Liver (tissue), 8 donors: ENCODE measurements at regions not wholly inside any gene's neighbourhood (a gene's known extent, or its start where the extent isn't known, plus 50 kb on each side); places are given as distances from the start of the nearest gene placed in this dataset.

Experiments used
- DNase-seq: peaks from one replicate; pipeline ENCODE4 v3.0.0-alpha.2; 2017; ENCODE audit warnings: low spot score
- H3K27ac ChIP-seq, 2 donors: one replicate each; pipeline ENCODE4 v1.7.0; 2013; ENCODE audit warnings: inconsistent platforms in 2 of 2, low read length in 2 of 2, control low read depth in 1 of 2, low read depth in 1 of 2, mild to moderate bottlenecking in 1 of 2
- H3K27me3 ChIP-seq, 4 donors: one replicate each; pipeline versions ENCODE4 v1.6.1 to v1.7.0; 2013; ENCODE audit warnings: low read length in 3 of 4, inconsistent platforms in 1 of 4, mild to moderate bottlenecking in 1 of 4, moderate library complexity in 1 of 4; ENCODE audit not compliant: control insufficient read depth in 4 of 4, insufficient read depth in 4 of 4
- H3K36me3 ChIP-seq, 4 donors: one replicate each; pipeline versions ENCODE4 v1.6.1 to v1.7.0; 2013; ENCODE audit warnings: low read length in 3 of 4, mild to moderate bottlenecking in 3 of 4, low read depth in 1 of 4, moderate library complexity in 1 of 4; ENCODE audit not compliant: control insufficient read depth in 4 of 4, insufficient read depth in 3 of 4
- H3K4me1 ChIP-seq, 4 donors: one replicate each; pipeline versions ENCODE4 v1.6.1 to v1.7.0; 2013; ENCODE audit warnings: low read length in 3 of 4, mild to moderate bottlenecking in 3 of 4, moderate library complexity in 1 of 4; ENCODE audit not compliant: control insufficient read depth in 4 of 4, insufficient read depth in 4 of 4
- H3K4me3 ChIP-seq, 3 donors: one replicate each; pipeline versions ENCODE4 v1.6.1 to v1.7.0; 2013; ENCODE audit warnings: low read length in 3 of 3, control low read depth in 1 of 3, low read depth in 1 of 3, mild to moderate bottlenecking in 1 of 3
- H3K9ac ChIP-seq, 2 donors: one replicate each; pipeline ENCODE4 v1.7.0; 2013; ENCODE audit warnings: low read length in 2 of 2, mild to moderate bottlenecking in 2 of 2, moderate library complexity in 2 of 2, control low read depth in 1 of 2, low read depth in 1 of 2
- H3K9me3 ChIP-seq, 4 donors: one replicate each; pipeline versions ENCODE4 v1.6.1 to v1.7.0; 2013; ENCODE audit warnings: low read length in 3 of 4; ENCODE audit not compliant: control insufficient read depth in 4 of 4
- CTCF ChIP-seq: fragments of 150-350 bp; IDR thresholded peaks from 2 replicates; pipeline ENCODE4 v1.5.1; 2017; ENCODE audit warnings: improper control_type of control experiment, low read depth, low read length; ENCODE audit not compliant: missing input control
- EGR1 ChIP-seq, 2 donors: IDR thresholded peaks; 2 replicates each; pipeline ENCODE4 v1.6.1; 2016 to 2018; ENCODE audit warnings: antibody characterized with exemption in 2 of 2, low read depth in 2 of 2
- FOXA1 ChIP-seq: IDR thresholded peaks from 2 replicates; pipeline ENCODE4 v1.6.1; 2016; ENCODE audit warnings: antibody characterized with exemption
- FOXA2 ChIP-seq: IDR thresholded peaks from 2 replicates; pipeline ENCODE4 v1.6.1; 2016; ENCODE audit warnings: antibody characterized with exemption
- GABPA ChIP-seq, 2 donors: IDR thresholded peaks in 1 of 2; conservative IDR thresholded peaks in 1 of 2; 2 replicates each; pipeline ENCODE4 v1.6.1; 2016; ENCODE audit warnings: antibody characterized with exemption in 2 of 2, mild to moderate bottlenecking in 1 of 2, moderate library complexity in 1 of 2
- HNF4A ChIP-seq, 2 donors: conservative IDR thresholded peaks; 2 replicates each; pipeline ENCODE4 v1.6.1; 2016; ENCODE audit warnings: antibody characterized with exemption in 2 of 2, mild to moderate bottlenecking in 2 of 2
- HNF4G ChIP-seq: IDR thresholded peaks from 2 replicates; pipeline ENCODE4 v1.6.1; 2016; ENCODE audit warnings: antibody characterized with exemption
- JUND ChIP-seq, 2 donors: IDR thresholded peaks; 2 replicates each; pipeline ENCODE4 v1.6.1; 2016; ENCODE audit warnings: antibody characterized with exemption in 2 of 2
- MAX ChIP-seq: IDR thresholded peaks from 2 replicates; pipeline ENCODE4 v1.6.1; 2016; ENCODE audit warnings: antibody characterized with exemption
- RAD21 ChIP-seq, 2 donors: IDR thresholded peaks; 2 replicates each; pipeline ENCODE4 v1.6.1; 2016; ENCODE audit warnings: antibody characterized with exemption in 2 of 2, mild to moderate bottlenecking in 2 of 2
- REST ChIP-seq: IDR thresholded peaks from 2 replicates; pipeline ENCODE4 v1.6.1; 2016; ENCODE audit warnings: antibody characterized with exemption, mild to moderate bottlenecking
- RXRA ChIP-seq, 2 donors: IDR thresholded peaks; 2 replicates each; pipeline ENCODE4 v1.6.1; 2017 to 2018; ENCODE audit warnings: antibody characterized with exemption in 2 of 2, mild to moderate bottlenecking in 1 of 2
- ZBTB33 ChIP-seq: IDR thresholded peaks from 2 replicates; pipeline ENCODE4 v1.6.1; 2016; ENCODE audit warnings: antibody characterized with exemption
- WGBS: extraction: QIAGEN DNeasy Blood & Tissue Kit; methylation state at CpG from one replicate; pipeline ENCODE4 v1.1.7; 2013; 5-methylcytosine and 5-hydroxymethylcytosine counted together
- donor health status: healthy.
- donor health status: healthy.
- donor health status: healthy.
- donor health status: healthy.
- donor health status: healthy.

GRCh38 chr14:98131406-98131805, 1140.6 kb downstream of the BCL11B start:
- no peak overlapping the region for H3K27ac ChIP-seq
- H3K36me3 ChIP-seq, result no peaks in the 10 kb centered on the region
- TF ChIP-seq RAD21 (IDR thresholded peaks at IDR 0.05), result no peak
- no peak for TF ChIP-seq HNF4G
- no peak for TF ChIP-seq RXRA (IDR thresholded peaks at IDR 0.05)
- TF ChIP-seq ZBTB33, result no peak
- TF ChIP-seq GABPA (IDR thresholded peaks at IDR 0.05 in 1 of 2, conservative IDR thresholded peaks at IDR 0.05 in 1 of 2), result no peak
- TF ChIP-seq EGR1 (IDR thresholded peaks at IDR 0.05; ENCODE audit: low read depth in 2 of 2), result no peak
- no peak for TF ChIP-seq JUND (IDR thresholded peaks at IDR 0.05)
- WGBS, result 59% methylated on average over 1 of the region's 1 CpG
- no peaks in the 10 kb centered on the region for H3K4me1 ChIP-seq
- peaks cover 0 to 3% (median 1%) of the 10 kb centered on the region in 4 donors for H3K27me3 ChIP-seq
- H3K4me3 ChIP-seq, result no peak overlapping the region
- H3K9ac ChIP-seq, result no peak overlapping the region
- no peaks in the 10 kb centered on the region for H3K9me3 ChIP-seq
- DNase-seq, result no peak

GRCh38 chr14:98133806-98134205, 1138.2 kb downstream of the BCL11B start:
- WGBS, result 78% methylated on average over 4 of the region's 4 CpGs
- TF ChIP-seq MAX (no peak), ZBTB33 (no peak), EGR1 (IDR thresholded peaks at IDR 0.05; ENCODE audit: low read depth in 2 of 2) (no peak), FOXA2 (no peak), JUND (IDR thresholded peaks at IDR 0.05) (no peak), FOXA1 (no peak), RXRA (IDR thresholded peaks at IDR 0.05) (no peak), HNF4G (no peak), CTCF (no peak), REST (no peak), HNF4A (conservative IDR thresholded peaks at IDR 0.05) (no peak)
- Histone ChIP-seq H3K4me1 (no peaks in the 10 kb centered on the region), H3K27me3 (peaks cover 0 to 3% (median 3%) of the 10 kb centered on the region in 4 donors), H3K4me3 (no peak overlapping the region), H3K27ac (no peak overlapping the region), H3K9ac (no peak overlapping the region), H3K36me3 (no peaks in the 10 kb centered on the region), H3K9me3 (no peaks in the 10 kb centered on the region)
- DNase-seq, result no peak
